Erythroblast (primary cell): ENCODE measurements at regions not wholly inside any gene's neighbourhood (a gene's known extent, or its start where the extent isn't known, plus 50 kb on each side); places are given as distances from the start of the nearest gene placed in this dataset.

Experiments
- GATA1 ChIP-seq: IDR thresholded peaks from 2 replicates; pipeline ENCODE4 v1.6.1; 2011; ENCODE audit warnings: low read depth, mild to moderate bottlenecking, control low read depth, low read length, moderate library complexity
- POLR2A ChIP-seq: IDR thresholded peaks from 2 replicates; pipeline ENCODE4 v1.6.1; 2011; ENCODE audit warnings: mild to moderate bottlenecking, low read length

DNA sequence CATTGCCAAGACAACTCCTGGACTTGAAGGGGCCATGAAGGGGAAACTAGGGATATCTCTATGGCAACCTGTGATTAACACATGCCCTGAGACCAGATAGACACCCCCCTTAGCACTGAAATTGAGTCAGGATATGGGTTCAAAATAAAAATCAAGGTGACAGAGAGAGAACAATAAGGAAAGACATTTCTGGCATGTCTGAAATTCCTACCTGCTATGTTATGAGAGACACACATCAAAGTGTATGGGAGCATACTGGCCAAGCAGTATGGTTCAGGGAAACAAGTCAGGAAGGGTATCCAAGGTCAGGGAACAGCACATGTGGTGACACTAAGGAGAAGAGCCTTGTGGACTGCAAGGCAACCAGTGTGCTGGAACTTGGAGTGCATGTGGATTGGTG, 388.7 kb downstream of the SHQ1 start:
- TF ChIP-seq POLR2A (no peak), GATA1 (no peak)
